Amniotic stem cell (primary cell): ENCODE measurements at regions not wholly inside any gene's neighbourhood (a gene's known extent, or its start where the extent isn't known, plus 50 kb on each side); places are given as distances from the start of the nearest gene placed in this dataset.
A peak's percentile ranks its signal among the peaks of the same experiment; 100 is the strongest.
"Not testable (repeated sequence)": the region's sequence is repeated elsewhere in the genome, so short reads cannot be mapped to it uniquely, and the experiment has no call there.

ENCODE experiments used
- DNase-seq: peaks from one replicate; lab custom pipeline; 2025; lab: John Stamatoyannopoulos, UW

- DNase-seq = no peak
These were observed 112.5 kb upstream of the PRSS1 start for GRCh38 chr7:142636751-142637150.

GRCh38 chr7:142636107-142636506, 113.2 kb upstream of the PRSS1 start:
- not testable (repeated sequence) for DNase-seq

- peak; percentile 50 for DNase-seq
These were observed 116.8 kb upstream of the PRSS1 start for GRCh38 chr7:142632271-142633134.

- peak; percentile 22 for DNase-seq
These were observed 119.5 kb upstream of the PRSS1 start for GRCh38 chr7:142629588-142630260.

GRCh38 chr7:142628945-142629344, 120.3 kb upstream of the PRSS1 start:
- no peak for DNase-seq

- DNase-seq = not testable (repeated sequence)
These were observed 122.0 kb upstream of the PRSS1 start for GRCh38 chr7:142627223-142627622.

GRCh38 chr7:142626420-142627035, 122.7 kb upstream of the PRSS1 start:
- no peak for DNase-seq

GRCh38 chr7:142625216-142625615, 124.1 kb upstream of the PRSS1 start:
- DNase-seq = not testable (repeated sequence)

GRCh38 chr7:142620402-142620801, 128.9 kb upstream of the PRSS1 start:
- no peak for DNase-seq

GRCh38 chr7:142618655-142619351, 130.5 kb upstream of the PRSS1 start:
- no peak for DNase-seq

- DNase-seq = no peak
These were observed 132.4 kb upstream of the PRSS1 start for GRCh38 chr7:142616842-142617241.

- no peak for DNase-seq
These were observed 133.1 kb upstream of the PRSS1 start for GRCh38 chr7:142616121-142616643.

- DNase-seq = no peak
These were observed 133.8 kb upstream of the PRSS1 start for GRCh38 chr7:142615508-142615907.

- no peak for DNase-seq
These were observed 135.2 kb upstream of the PRSS1 start for GRCh38 chr7:142614116-142614515.

- no peak for DNase-seq
These were observed 136.9 kb upstream of the PRSS1 start for GRCh38 chr7:142612237-142612881.

- no peak for DNase-seq
These were observed 137.6 kb upstream of the PRSS1 start for GRCh38 chr7:142611566-142612236.

- DNase-seq = no peak
These were observed 140.4 kb upstream of the PRSS1 start for GRCh38 chr7:142608630-142609428.

GRCh38 chr7:142607351-142607750, 141.9 kb upstream of the PRSS1 start:
- no peak for DNase-seq

GRCh38 chr7:142606081-142606480, 143.2 kb upstream of the PRSS1 start:
- DNase-seq = no peak

- no peak for DNase-seq
These were observed 144.6 kb upstream of the PRSS1 start for GRCh38 chr7:142604671-142605070.
